GM23338 (cell line): ENCODE measurements at regions not wholly inside any gene's neighbourhood (a gene's known extent, or its start where the extent isn't known, plus 50 kb on each side); places are given as distances from the start of the nearest gene placed in this dataset.

Source experiments
- ATAC-seq: fragments of 200-7000 bp; cut with Tn5 transposase; 3 replicates; pipeline ENCODE4 v1.9.1; 2020
- DNase-seq: peaks from one replicate; pipeline ENCODE4 v3.0.0-alpha.2; 2015; ENCODE audit warnings: low spot score
- H2AFZ ChIP-seq: fragments of 200-600 bp; sonication (generic); 2 replicates; pipeline ENCODE4 v1.8.0; 2016; ENCODE audit warnings: antibody characterized with exemption, mild to moderate bottlenecking, moderate library complexity
- H3F3A ChIP-seq: fragments of 200-600 bp; sonication (generic); replicated peaks from 2 replicates; pipeline ENCODE4 v1.8.0; 2017; ENCODE audit warnings: antibody characterized with exemption, mixed run types, low read depth
- H3K27ac ChIP-seq: fragments of 200-600 bp; sonication (generic); 2 replicates; pipeline ENCODE4 v1.6.1; 2016; ENCODE audit warnings: low read depth
- H3K27me3 ChIP-seq: fragments of 200-600 bp; sonication (generic); 2 replicates; pipeline ENCODE4 v1.8.0; 2016; ENCODE audit warnings: mild to moderate bottlenecking, mixed run types, moderate library complexity; ENCODE audit not compliant: insufficient read depth
- H3K36me3 ChIP-seq: fragments of 200-600 bp; sonication (generic); 2 replicates; pipeline ENCODE4 v1.8.0; 2016; ENCODE audit warnings: mild to moderate bottlenecking; ENCODE audit not compliant: insufficient read depth
- H3K4me1 ChIP-seq: fragments of 200-600 bp; sonication (generic); 2 replicates; pipeline ENCODE4 v1.8.0; 2016; ENCODE audit warnings: mild to moderate bottlenecking, moderate library complexity; ENCODE audit not compliant: insufficient read depth
- H3K4me2 ChIP-seq: fragments of 200-600 bp; sonication (generic); 2 replicates; pipeline ENCODE4 v1.7.1; 2017; ENCODE audit warnings: mixed run types
- H3K4me3 ChIP-seq: fragments of 200-600 bp; sonication (generic); 2 replicates; pipeline ENCODE4 v1.6.1; 2016; ENCODE audit warnings: mixed run types
- H3K79me2 ChIP-seq: fragments of 200-600 bp; sonication (generic); replicated peaks from 2 replicates; pipeline ENCODE4 v1.8.0; 2017; ENCODE audit warnings: mild to moderate bottlenecking; ENCODE audit not compliant: insufficient read depth
- H3K9me2 ChIP-seq: fragments of 200-600 bp; sonication (generic); 2 replicates; pipeline ENCODE4 v1.8.0; 2017; ENCODE audit not compliant: insufficient read depth
- H4K20me1 ChIP-seq: fragments of 200-600 bp; sonication (generic); replicated peaks from 2 replicates; pipeline ENCODE4 v1.8.0; 2017; ENCODE audit warnings: mild to moderate bottlenecking; ENCODE audit not compliant: insufficient read depth
- H3K27ac Mint-ChIP-seq: 2 replicates; pipeline ENCODE4 v1.8.0; 2020; ENCODE audit warnings: inconsistent platforms, mild to moderate bottlenecking, moderate library complexity, mixed read lengths
- H3K27me3 Mint-ChIP-seq: 3 replicates; pipeline ENCODE4 v1.8.0; 2022; ENCODE audit warnings: low read depth, mild to moderate bottlenecking, moderate library complexity, mixed read lengths, inconsistent platforms; ENCODE audit not compliant: insufficient read depth, poor library complexity
- H3K36me3 Mint-ChIP-seq: 3 replicates; pipeline ENCODE4 v1.8.0; 2021; ENCODE audit warnings: low read depth, mild to moderate bottlenecking, inconsistent platforms, moderate library complexity, mixed read lengths
- H3K4me1 Mint-ChIP-seq: 3 replicates; pipeline ENCODE4 v1.8.0; 2020; ENCODE audit warnings: mild to moderate bottlenecking, inconsistent platforms, mixed read lengths
- H3K4me3 Mint-ChIP-seq: 3 replicates; pipeline ENCODE4 v1.8.0; 2021; ENCODE audit warnings: moderate library complexity, mild to moderate bottlenecking, inconsistent platforms, mixed read lengths
- H3K9me3 Mint-ChIP-seq: 3 replicates; pipeline ENCODE4 v1.8.0; 2020; ENCODE audit warnings: moderate library complexity, mild to moderate bottlenecking, inconsistent platforms, mixed read lengths
- CREB1 ChIP-seq: fragments of 250-450 bp; sonication (Bioruptor Pico); IDR thresholded peaks from 2 replicates; pipeline ENCODE4 v1.5.0; 2020; ENCODE audit warnings: low read depth, mild to moderate bottlenecking, moderate library complexity
- EZH2 ChIP-seq: fragments of 200-600 bp; sonication (generic); IDR thresholded peaks from one replicate; pipeline ENCODE4 v1.8.0; 2017; ENCODE audit warnings: antibody characterized with exemption, mild to moderate bottlenecking, low read depth; ENCODE audit not compliant: unreplicated experiment
- EZH2phosphoT487 ChIP-seq: fragments of 200-600 bp; sonication (generic); IDR thresholded peaks from one replicate; pipeline ENCODE4 v1.8.1; 2018; ENCODE audit warnings: antibody characterized with exemption; ENCODE audit not compliant: unreplicated experiment
- JUNB ChIP-seq: IDR thresholded peaks from one replicate; pipeline ENCODE4 v1.6.1; 2016; ENCODE audit warnings: antibody characterized with exemption; ENCODE audit not compliant: unreplicated experiment
- NANOG ChIP-seq: IDR thresholded peaks from 2 replicates; pipeline ENCODE4 v1.6.1; 2016; ENCODE audit warnings: antibody characterized with exemption, borderline replicate concordance
- POLR2AphosphoS5 ChIP-seq: IDR thresholded peaks from 2 replicates; pipeline ENCODE4 v1.6.1; 2016; ENCODE audit warnings: antibody characterized with exemption, low read depth
- REST ChIP-seq: IDR thresholded peaks from one replicate; pipeline ENCODE4 v1.6.1; 2018; ENCODE audit warnings: antibody characterized with exemption; ENCODE audit not compliant: unreplicated experiment
- STAT1 ChIP-seq: IDR thresholded peaks from one replicate; pipeline ENCODE4 v1.6.1; 2016; ENCODE audit warnings: antibody characterized with exemption; ENCODE audit not compliant: unreplicated experiment
- ZNF114 ChIP-seq: fragments of 250-450 bp; sonication (Bioruptor Pico); IDR thresholded peaks from 2 replicates; pipeline ENCODE4 v1.5.0; 2020; ENCODE audit warnings: mild to moderate bottlenecking, moderate library complexity
- ZNF331 ChIP-seq: fragments of 250-450 bp; sonication (Bioruptor Pico); IDR thresholded peaks from 2 replicates; pipeline ENCODE4 v1.5.0; 2020; ENCODE audit warnings: low read depth, mild to moderate bottlenecking, moderate library complexity
- ZNF462 ChIP-seq: fragments of 250-450 bp; sonication (Bioruptor Pico); IDR thresholded peaks from 2 replicates; pipeline ENCODE4 v1.5.0; 2020; ENCODE audit warnings: mild to moderate bottlenecking, moderate library complexity
- TF ChIP-seq, protein P1 (sequence below): IDR thresholded peaks from 2 replicates; pipeline ENCODE4 v1.6.1; 2016; ENCODE audit warnings: antibody characterized with exemption
- TF ChIP-seq, protein P2 (sequence below), 2 experiments: fragments of 200-600 bp in 1 of 2; sonication (generic) in 1 of 2; conservative IDR thresholded peaks; 2 replicates each; pipeline versions ENCODE4 v1.5.1 to v1.6.1; 2016 to 2017; ENCODE audit warnings: antibody characterized with exemption in 2 of 2, low read depth in 2 of 2, mild to moderate bottlenecking in 2 of 2, moderate library complexity in 1 of 2

- no peak overlapping the region for H3K4me3 Mint-ChIP-seq
- no peaks in the 10 kb centered on the region; the same call in 2 of the 3 replicates for H3K36me3 Mint-ChIP-seq
- Histone ChIP-seq H3K4me2 (no peak overlapping the region), H3F3A (no peaks in the 10 kb centered on the region), H3K79me2 (no peaks in the 10 kb centered on the region), H4K20me1 (no peaks in the 10 kb centered on the region), H3K4me1 (peaks cover 8% of the 10 kb centered on the region; the same call in 1 of the 2 replicates), H3K9me2 (no peaks in the 10 kb centered on the region), H2AFZ (no peak overlapping the region), H3K36me3 (no peaks in the 10 kb centered on the region), H3K4me3 (no peak overlapping the region), H3K27me3 (no peaks in the 10 kb centered on the region), H3K27ac (no peak overlapping the region)
- no peak overlapping the region for H3K27ac Mint-ChIP-seq
- no peak for TF ChIP-seq STAT1
- TF ChIP-seq ZNF462 (CRISPR knock-in tag): no peak
- TF ChIP-seq JUNB: no peak
- TF ChIP-seq ZNF331: no peak
- no peak for TF ChIP-seq EZH2
- TF ChIP-seq, protein P1, sequence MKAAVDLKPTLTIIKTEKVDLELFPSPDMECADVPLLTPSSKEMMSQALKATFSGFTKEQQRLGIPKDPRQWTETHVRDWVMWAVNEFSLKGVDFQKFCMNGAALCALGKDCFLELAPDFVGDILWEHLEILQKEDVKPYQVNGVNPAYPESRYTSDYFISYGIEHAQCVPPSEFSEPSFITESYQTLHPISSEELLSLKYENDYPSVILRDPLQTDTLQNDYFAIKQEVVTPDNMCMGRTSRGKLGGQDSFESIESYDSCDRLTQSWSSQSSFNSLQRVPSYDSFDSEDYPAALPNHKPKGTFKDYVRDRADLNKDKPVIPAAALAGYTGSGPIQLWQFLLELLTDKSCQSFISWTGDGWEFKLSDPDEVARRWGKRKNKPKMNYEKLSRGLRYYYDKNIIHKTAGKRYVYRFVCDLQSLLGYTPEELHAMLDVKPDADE: no peak
- TF ChIP-seq, protein P2, sequence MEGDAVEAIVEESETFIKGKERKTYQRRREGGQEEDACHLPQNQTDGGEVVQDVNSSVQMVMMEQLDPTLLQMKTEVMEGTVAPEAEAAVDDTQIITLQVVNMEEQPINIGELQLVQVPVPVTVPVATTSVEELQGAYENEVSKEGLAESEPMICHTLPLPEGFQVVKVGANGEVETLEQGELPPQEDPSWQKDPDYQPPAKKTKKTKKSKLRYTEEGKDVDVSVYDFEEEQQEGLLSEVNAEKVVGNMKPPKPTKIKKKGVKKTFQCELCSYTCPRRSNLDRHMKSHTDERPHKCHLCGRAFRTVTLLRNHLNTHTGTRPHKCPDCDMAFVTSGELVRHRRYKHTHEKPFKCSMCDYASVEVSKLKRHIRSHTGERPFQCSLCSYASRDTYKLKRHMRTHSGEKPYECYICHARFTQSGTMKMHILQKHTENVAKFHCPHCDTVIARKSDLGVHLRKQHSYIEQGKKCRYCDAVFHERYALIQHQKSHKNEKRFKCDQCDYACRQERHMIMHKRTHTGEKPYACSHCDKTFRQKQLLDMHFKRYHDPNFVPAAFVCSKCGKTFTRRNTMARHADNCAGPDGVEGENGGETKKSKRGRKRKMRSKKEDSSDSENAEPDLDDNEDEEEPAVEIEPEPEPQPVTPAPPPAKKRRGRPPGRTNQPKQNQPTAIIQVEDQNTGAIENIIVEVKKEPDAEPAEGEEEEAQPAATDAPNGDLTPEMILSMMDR (conservative IDR thresholded peaks at IDR 0.05; ENCODE audit: low read depth in 2 of 2): no peak
- TF ChIP-seq REST: no peak
- no peak for TF ChIP-seq NANOG
- no peak for TF ChIP-seq CREB1 (CRISPR knock-in tag)
- TF ChIP-seq POLR2AphosphoS5: no peak
- no peak for TF ChIP-seq EZH2phosphoT487
- TF ChIP-seq ZNF114 (CRISPR knock-in tag): no peak
- no peaks in the 10 kb centered on the region for H3K27me3 Mint-ChIP-seq
- H3K9me3 Mint-ChIP-seq: peaks cover 3% of the 10 kb centered on the region; the same call in 1 of the 3 replicates
- H3K4me1 Mint-ChIP-seq: peaks cover 11% of the 10 kb centered on the region; the same call in 2 of the 3 replicates
- no peak for ATAC-seq
- no peak for DNase-seq
These were observed 169.1 kb upstream of the CDH18 start for GRCh38 chr5:20157089-20157488.
